ENCODE measurements at regions not wholly inside any gene's neighbourhood (a gene's known extent, or its start where the extent isn't known, plus 50 kb on each side); places are given as distances from the start of the nearest gene placed in this dataset.
"Not testable (repeated sequence)": the region's sequence is repeated elsewhere in the genome, so short reads cannot be mapped to it uniquely, and the experiment has no call there.

DNA sequence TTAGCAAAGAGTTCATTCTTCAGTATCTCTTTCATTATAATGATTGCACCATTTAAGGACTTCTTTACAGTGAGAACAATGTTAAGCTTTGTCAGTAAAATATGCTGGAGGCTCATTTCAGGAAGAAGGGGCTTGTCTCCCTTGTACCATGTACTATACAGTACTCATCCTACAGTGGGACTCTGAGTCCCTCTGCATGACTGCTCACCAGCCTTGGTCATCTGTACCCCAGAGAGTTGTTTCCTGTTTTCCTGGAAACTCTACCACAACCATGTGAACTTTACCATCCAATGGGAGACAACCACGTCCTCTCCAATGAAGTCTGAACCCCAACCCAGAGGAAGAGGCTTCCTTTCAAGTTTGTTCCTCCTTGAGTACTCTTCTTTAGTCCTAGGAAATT lies 1171.1 kb upstream of the CRIM1 start:
- intact Hi-C loops (cut with micrococcal nuclease; ENCODE audit: unreplicated experiment), result no loop called here
- H3K4me3 ChIP-seq (ENCODE audit: low read depth, low read length), result no peak overlapping the region
- no peaks in the 10 kb centered on the region for H3K27me3 Mint-ChIP-seq (ENCODE audit: insufficient read depth, unreplicated experiment)
- ChIA-PET POLR2A (no interaction called here), CTCF (no interaction called here)
- no peak overlapping the region for H3K27ac Mint-ChIP-seq (ENCODE audit: unreplicated experiment)
- H3K9me3 Mint-ChIP-seq (ENCODE audit: unreplicated experiment), result no peaks in the 10 kb centered on the region
- no peaks in the 10 kb centered on the region for H3K36me3 Mint-ChIP-seq (ENCODE audit: insufficient read depth, unreplicated experiment)
- H3K4me1 ChIP-seq, result no peaks in the 10 kb centered on the region
- no peaks in the 10 kb centered on the region for H3K36me3 ChIP-seq (ENCODE audit: control insufficient read depth, insufficient read depth, low read length)
- no peak overlapping the region for H3K4me3 Mint-ChIP-seq (ENCODE audit: unreplicated experiment)
- no peaks in the 10 kb centered on the region for H3K4me1 Mint-ChIP-seq (ENCODE audit: low read depth, unreplicated experiment)
- no peaks in the 10 kb centered on the region for H3K27me3 ChIP-seq (replicated peaks; ENCODE audit: control insufficient read depth, insufficient read depth, low read length)
- H3K9me3 ChIP-seq, result no peaks in the 10 kb centered on the region
- no peak for DNase-seq
- TF ChIP-seq, protein P1, sequence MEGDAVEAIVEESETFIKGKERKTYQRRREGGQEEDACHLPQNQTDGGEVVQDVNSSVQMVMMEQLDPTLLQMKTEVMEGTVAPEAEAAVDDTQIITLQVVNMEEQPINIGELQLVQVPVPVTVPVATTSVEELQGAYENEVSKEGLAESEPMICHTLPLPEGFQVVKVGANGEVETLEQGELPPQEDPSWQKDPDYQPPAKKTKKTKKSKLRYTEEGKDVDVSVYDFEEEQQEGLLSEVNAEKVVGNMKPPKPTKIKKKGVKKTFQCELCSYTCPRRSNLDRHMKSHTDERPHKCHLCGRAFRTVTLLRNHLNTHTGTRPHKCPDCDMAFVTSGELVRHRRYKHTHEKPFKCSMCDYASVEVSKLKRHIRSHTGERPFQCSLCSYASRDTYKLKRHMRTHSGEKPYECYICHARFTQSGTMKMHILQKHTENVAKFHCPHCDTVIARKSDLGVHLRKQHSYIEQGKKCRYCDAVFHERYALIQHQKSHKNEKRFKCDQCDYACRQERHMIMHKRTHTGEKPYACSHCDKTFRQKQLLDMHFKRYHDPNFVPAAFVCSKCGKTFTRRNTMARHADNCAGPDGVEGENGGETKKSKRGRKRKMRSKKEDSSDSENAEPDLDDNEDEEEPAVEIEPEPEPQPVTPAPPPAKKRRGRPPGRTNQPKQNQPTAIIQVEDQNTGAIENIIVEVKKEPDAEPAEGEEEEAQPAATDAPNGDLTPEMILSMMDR (IDR thresholded peaks at IDR 0.05; ENCODE audit: insufficient read depth in 1 of 2, low read depth in 1 of 2, low read length in 1 of 2, severe bottlenecking in 1 of 2, unreplicated experiment in 1 of 2), result no peak
- no TSS peak for BruUV-seq (replicated peaks)

GRCh38 chr2:35176726-35177125 lies 1178.9 kb upstream of the CRIM1 start:
- H3K36me3 Mint-ChIP-seq (ENCODE audit: insufficient read depth, unreplicated experiment); H3K27me3 Mint-ChIP-seq (ENCODE audit: insufficient read depth, unreplicated experiment); H3K4me1 Mint-ChIP-seq (ENCODE audit: low read depth, unreplicated experiment); H3K4me3 Mint-ChIP-seq (ENCODE audit: unreplicated experiment); H3K9me3 ChIP-seq; BruUV-seq (replicated peaks); H3K9me3 Mint-ChIP-seq (ENCODE audit: unreplicated experiment); H3K4me3 ChIP-seq (ENCODE audit: low read depth, low read length); intact Hi-C loops (cut with micrococcal nuclease; ENCODE audit: unreplicated experiment); H3K4me1 ChIP-seq; CTCF ChIA-PET; POLR2A ChIA-PET; H3K36me3 ChIP-seq (ENCODE audit: control insufficient read depth, insufficient read depth, low read length); H3K27me3 ChIP-seq (replicated peaks; ENCODE audit: control insufficient read depth, insufficient read depth, low read length); DNase-seq; H3K27ac Mint-ChIP-seq (ENCODE audit: unreplicated experiment): not testable (repeated sequence)

DNA sequence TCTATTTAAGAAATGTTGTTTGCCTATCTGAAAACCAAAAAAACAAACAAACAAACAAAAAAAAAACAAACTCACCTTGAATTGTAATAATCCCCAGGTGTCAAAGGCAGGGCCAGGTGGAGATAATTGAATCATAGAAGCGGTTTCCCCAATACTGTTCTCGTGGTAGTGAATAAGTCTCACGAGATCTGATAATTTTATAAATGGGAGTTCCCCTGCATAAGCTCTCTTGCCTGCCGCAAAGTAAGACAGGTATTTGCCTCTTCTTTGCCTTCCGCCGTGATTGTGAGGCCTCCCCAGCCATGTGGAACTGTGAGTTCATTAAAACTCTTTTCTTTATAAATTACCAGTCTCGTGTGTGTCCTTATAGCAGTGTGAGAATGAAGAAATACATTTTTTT lies 1180.7 kb upstream of the CRIM1 start:
- H3K36me3 Mint-ChIP-seq (ENCODE audit: insufficient read depth, unreplicated experiment), result no peaks in the 10 kb centered on the region
- H3K27me3 Mint-ChIP-seq (ENCODE audit: insufficient read depth, unreplicated experiment), result no peaks in the 10 kb centered on the region
- H3K9me3 ChIP-seq, result no peaks in the 10 kb centered on the region
- no peak overlapping the region for H3K4me3 ChIP-seq (ENCODE audit: low read depth, low read length)
- no peaks in the 10 kb centered on the region for H3K4me1 ChIP-seq
- no peaks in the 10 kb centered on the region for H3K36me3 ChIP-seq (ENCODE audit: control insufficient read depth, insufficient read depth, low read length)
- DNase-seq, result no peak
- no peaks in the 10 kb centered on the region for H3K27me3 ChIP-seq (replicated peaks; ENCODE audit: control insufficient read depth, insufficient read depth, low read length)
- ChIA-PET POLR2A (no interaction called here), CTCF (no interaction called here)
- no peaks in the 10 kb centered on the region for H3K9me3 Mint-ChIP-seq (ENCODE audit: unreplicated experiment)
- BruUV-seq (replicated peaks), result no TSS peak
- no peak overlapping the region for H3K4me3 Mint-ChIP-seq (ENCODE audit: unreplicated experiment)
- H3K27ac Mint-ChIP-seq (ENCODE audit: unreplicated experiment), result no peak overlapping the region
- H3K4me1 Mint-ChIP-seq (ENCODE audit: low read depth, unreplicated experiment), result no peaks in the 10 kb centered on the region
- intact Hi-C loops (cut with micrococcal nuclease; ENCODE audit: unreplicated experiment), result no loop called here
- TF ChIP-seq, protein P1 (IDR thresholded peaks at IDR 0.05; ENCODE audit: insufficient read depth in 1 of 2, low read depth in 1 of 2, low read length in 1 of 2, severe bottlenecking in 1 of 2, unreplicated experiment in 1 of 2), result no peak

DNA sequence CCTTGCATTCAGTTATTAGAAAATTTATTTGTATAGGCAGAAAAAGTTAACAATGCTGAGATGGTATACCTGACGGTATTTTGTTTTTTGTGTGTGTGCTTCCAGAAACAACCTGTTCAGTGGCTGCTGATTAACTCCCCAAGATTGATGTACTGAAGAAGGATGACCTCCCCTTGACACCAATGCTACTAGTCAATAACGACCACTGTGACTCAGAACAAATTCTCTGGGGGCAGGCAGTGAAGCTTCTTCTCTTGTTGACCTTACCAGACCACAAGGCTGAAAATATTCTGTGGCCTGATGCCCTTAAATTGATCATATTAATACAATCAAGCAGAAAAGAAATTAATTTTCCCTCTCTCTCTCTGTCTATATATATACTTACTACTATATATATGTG lies 1182.9 kb upstream of the CRIM1 start:
- Histone ChIP-seq H3K4me3 (ENCODE audit: low read depth, low read length) (no peak overlapping the region), H3K27me3 (replicated peaks; ENCODE audit: control insufficient read depth, insufficient read depth, low read length) (no peaks in the 10 kb centered on the region), H3K4me1 (no peaks in the 10 kb centered on the region), H3K36me3 (ENCODE audit: control insufficient read depth, insufficient read depth, low read length) (no peaks in the 10 kb centered on the region), H3K9me3 (no peaks in the 10 kb centered on the region)
- no peaks in the 10 kb centered on the region for H3K9me3 Mint-ChIP-seq (ENCODE audit: unreplicated experiment)
- DNase-seq, result no peak
- no peaks in the 10 kb centered on the region for H3K36me3 Mint-ChIP-seq (ENCODE audit: insufficient read depth, unreplicated experiment)
- H3K4me3 Mint-ChIP-seq (ENCODE audit: unreplicated experiment), result no peak overlapping the region
- CTCF ChIA-PET, result no interaction called here
- TF ChIP-seq, protein P1 (IDR thresholded peaks at IDR 0.05; ENCODE audit: insufficient read depth in 1 of 2, low read depth in 1 of 2, low read length in 1 of 2, severe bottlenecking in 1 of 2, unreplicated experiment in 1 of 2), result no peak
- BruUV-seq (replicated peaks), result no TSS peak
- intact Hi-C loops (cut with micrococcal nuclease; ENCODE audit: unreplicated experiment), result no loop called here
- H3K4me1 Mint-ChIP-seq (ENCODE audit: low read depth, unreplicated experiment), result no peaks in the 10 kb centered on the region
- POLR2A ChIA-PET, result no interaction called here
- H3K27me3 Mint-ChIP-seq (ENCODE audit: insufficient read depth, unreplicated experiment), result no peaks in the 10 kb centered on the region
- H3K27ac Mint-ChIP-seq (ENCODE audit: unreplicated experiment), result no peak overlapping the region

All from Caco-2 (cell line).